HG02840 (cell line): ENCODE measurements at regions not wholly inside any gene's neighbourhood (a gene's known extent, or its start where the extent isn't known, plus 50 kb on each side); places are given as distances from the start of the nearest gene placed in this dataset.

Experiments
- ATAC-seq: cut with Tn5 transposase; IDR thresholded peaks from one replicate; pipeline ENCODE4 v1.9.1; 2021; ENCODE audit warnings: mild to moderate bottlenecking, moderate library complexity, moderate number of reproducible peaks; ENCODE audit not compliant: unreplicated experiment, low FRiP score

DNA sequence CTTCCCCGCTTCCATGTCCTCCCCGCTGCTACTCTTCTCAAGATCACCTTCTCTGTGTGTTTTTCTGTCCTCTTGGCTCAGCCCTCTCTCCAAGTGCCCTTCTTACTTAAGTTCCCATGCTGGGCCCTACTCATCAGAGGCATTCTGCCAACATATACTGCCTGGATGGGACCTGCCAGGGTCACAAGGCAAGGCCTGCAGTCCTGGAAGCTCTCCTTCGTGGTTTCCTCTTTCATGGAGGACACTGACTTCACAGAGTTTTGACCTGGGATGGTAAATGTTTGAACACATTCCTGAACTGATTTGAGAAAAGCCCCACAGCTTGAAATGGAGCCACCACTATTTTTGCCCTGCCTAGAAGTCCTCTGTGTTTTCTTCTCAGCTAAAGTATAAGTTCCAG, 140.9 kb downstream of the TMEM30B start:
- ATAC-seq, result no peak

DNA sequence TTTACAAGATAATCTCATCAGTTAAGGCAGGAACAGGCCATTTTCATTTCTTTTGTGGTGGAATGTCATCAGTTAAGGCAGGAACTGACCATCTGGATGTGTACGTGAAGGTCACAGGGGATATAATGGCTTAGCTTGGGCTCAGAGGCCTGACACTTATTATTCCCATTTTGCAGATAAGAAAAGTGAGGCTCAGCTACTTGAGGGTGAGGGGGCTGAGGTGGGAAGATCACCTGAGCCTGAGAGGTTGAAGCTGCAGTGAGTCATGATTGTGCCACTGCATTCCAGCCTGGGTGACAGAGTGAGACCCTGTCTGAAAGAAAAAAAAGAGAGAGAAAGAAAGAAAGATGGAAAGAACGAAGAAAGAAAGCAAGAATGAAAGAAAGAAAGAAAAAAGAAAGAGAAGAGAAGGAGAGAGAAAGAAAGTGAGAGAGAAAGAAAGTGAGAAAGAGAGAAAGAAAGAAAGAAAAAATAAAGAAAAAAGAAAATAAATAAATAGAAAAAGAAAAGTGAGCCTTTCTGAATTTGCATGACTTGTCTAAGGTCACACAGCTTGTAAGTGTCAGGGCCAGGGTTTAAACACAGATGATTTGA, 142.0 kb downstream of the TMEM30B start:
- no peak for ATAC-seq

DNA sequence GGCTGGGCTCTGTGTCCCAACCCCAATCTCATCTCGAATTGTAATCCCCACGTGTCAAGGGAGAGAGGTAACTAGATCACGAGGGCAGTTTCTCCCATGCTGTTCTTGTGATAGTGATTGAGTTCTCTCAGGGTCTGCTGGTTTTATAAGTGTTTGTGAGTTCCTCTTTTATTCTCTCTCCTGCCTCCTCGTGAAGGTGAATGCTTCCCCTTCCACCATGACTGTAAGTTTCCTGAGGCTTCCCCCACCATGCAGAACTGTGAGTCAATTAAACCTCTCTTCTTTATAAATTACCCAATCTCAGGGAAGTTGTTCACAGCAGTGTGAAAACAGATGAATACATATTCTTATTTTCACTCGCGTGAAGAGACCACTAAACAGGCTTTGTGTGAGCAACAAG, 148.2 kb downstream of the TMEM30B start:
- no peak for ATAC-seq

DNA sequence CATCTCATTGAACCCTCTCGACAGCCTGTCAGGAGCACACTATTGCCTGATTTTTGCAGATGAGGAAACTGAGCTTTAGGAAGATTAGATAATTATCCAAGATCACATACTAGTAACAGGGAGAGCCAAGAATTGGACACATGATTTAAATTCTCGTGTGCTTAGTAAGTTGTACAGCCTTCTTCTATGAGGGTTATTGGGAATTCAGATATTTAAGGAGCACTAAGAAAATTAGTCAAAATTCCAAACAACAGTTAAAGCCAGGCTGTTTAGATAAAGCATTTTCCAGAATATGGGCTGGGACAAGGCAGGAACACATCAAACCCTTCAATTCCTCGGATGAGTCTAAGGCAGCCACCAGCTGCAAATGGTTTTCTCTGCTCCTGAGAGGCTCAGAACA, 148.8 kb downstream of the TMEM30B start:
- ATAC-seq, result no peak

DNA sequence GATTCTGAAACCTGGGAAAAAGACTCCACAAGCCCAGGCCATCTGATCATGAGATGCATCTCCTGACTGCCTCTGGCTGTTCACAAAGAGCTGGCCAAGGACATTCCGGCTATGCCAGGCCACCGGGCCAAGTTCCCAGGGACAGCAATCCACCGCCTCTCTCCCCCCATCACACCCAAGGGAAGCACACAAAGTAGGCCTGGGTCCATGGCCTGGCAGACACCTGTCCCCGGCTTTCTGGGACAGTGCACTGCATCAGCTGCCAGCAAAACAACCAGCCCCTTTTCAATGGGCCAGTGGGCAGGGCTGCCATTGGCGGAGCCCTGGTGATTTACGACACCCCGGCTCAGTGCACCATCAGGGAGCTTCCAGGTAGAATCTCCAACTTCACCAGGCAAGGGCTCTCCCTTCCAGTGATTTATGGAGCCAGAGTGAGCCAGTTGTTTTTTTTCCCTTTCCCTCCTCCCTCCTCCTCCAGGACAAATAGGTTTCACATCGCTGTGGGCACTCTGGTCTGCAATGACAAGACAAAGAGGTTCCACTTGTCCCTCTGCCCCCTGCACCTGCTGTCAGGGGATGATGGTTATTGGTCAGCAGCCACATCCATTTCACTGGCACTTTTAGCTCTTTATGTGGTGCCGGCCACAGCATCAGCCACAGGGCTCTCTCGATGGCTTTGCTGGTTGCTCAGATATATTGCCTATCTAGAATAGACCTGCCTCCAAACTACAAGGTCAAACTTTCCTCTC, 149.6 kb downstream of the SLC38A6 start:
- no peak for ATAC-seq

DNA sequence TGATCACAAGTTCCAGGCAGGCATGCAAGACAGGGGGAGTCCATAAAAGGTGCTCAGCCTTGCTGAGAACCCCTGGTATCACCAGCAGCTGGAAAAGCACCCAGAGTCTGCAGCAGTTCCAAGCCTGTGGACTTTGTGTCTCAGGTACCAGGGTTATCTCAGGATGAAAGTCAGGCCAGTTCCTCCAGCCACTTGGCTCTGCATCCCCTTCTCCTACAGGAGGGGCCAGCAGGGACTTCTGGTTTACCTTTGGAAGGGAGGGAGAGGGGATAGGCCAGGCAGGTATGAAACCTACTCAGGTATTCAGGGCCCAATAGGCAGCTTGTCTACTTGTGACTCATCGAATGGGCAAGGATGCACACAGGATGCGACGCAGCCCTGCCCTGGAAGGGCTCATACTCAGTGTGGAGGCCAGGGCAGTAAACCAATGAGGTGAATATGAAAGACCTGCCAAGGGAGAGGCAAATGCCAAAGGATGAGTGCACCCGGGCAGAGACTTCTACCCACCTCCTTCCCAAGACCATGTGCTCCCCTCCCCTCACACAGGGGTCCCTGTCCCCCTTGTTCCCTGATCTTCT, 148.2 kb downstream of the SLC38A6 start:
- ATAC-seq, result no peak

DNA sequence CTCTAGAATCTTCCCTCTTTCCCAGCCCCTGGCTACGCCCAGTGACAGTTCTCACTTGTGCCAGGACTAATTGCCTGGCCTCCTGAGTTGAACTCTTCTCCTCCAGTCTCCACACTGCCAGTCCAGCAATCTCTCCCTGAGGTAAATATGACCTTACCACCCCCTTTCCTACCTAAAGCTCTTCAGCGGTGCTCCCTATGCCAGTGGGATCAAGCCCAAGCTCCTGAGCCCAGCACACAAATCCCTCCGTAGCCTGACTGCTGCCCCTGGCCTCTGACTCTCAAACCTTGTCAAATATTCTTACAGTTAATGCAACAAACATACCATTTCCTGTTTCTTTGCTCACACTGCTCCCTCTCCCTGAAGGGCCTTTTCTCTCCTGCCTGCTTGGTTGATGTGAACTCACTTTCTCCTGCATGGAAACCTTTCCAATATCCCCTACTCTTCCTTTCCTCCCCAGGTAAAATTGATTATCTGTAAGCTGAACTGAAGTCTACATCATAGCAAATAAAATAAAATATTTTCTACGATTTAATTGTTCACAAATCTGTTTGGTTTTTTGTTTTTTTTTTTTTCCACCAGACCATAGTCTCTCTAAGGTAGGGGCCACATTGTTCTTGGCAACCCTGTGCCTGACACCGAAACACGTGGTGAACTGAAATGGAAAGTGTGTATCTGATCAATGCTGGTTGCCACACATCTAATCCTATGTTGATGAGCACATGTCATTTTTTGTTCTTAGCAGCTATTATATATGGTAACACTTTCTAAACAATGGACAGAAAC, 147.5 kb downstream of the SLC38A6 start:
- no peak for ATAC-seq

DNA sequence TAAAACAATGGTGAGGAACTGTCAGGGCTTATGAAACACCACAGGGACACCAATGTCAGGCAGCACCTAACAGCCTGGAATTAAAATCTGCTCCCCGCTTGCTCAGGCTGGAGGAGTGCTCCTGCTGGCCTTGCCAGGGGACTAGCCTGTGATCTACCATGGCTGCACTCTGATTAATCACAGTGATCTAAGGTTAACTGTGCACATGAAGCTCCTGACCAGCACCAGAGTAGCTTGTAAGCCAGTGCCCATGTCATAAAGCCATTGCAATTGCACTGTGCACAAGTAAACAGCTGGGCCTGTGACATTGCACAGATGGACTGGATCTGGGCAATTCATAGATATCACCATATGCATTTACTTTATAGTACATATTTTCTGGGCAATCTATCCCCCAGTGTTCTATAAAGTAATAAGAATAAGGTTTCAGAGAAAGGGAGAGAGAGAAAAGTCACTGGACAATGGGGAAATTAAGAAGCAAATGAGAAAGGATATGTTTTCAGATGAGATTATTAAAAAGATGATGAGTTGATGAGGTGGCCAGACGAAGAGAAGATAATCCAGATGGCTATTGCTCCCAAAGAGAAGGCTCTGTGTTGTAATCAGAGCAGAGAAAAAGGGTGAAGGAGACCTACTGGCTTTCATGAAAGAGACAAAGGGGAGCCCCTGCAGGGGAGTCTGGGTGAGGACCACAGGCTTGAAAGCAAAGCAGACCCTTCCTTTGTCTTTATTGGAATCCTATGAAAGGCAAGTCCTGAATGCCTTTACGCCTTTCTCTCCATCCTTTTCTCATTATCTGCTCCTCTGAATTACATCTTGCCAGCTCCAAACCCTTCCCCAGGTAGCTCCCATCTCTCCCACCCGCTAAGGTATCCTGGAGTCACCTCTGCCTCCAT, 145.8 kb downstream of the SLC38A6 start:
- ATAC-seq, result no peak

DNA sequence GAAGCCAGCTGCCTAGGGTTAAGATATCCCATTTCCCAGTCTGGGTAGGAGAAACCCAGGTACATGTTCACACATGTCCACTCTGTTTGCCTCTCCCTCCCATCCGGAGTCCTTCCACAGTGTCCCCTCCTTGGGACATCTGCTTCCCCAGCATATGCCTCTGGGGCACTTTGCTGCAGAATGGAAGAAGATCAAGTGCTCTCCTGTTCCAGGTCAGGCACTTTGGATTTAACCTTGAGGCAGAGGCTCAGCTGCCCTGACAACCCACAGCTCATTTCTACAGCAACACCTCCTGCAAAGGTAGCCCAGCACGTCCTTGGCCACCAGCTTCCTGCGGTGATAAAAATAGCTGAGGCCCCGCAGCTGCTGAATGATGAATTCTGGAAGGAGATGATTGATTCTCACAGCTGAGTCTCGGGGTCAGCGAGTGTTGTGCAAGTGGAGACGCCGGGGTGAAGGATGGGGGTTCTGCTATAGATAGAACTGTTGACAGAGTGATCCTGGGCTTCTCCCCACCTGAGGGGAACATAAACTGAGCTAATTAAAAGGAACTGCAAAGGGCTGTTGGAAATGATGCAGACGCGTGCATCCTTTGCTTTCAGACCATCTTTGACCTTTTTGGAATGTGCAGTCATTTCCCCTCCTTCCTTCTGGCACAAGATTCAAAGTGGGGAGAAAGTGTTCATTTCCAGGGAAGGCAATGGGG, 145.0 kb downstream of the SLC38A6 start:
- no peak for ATAC-seq

DNA sequence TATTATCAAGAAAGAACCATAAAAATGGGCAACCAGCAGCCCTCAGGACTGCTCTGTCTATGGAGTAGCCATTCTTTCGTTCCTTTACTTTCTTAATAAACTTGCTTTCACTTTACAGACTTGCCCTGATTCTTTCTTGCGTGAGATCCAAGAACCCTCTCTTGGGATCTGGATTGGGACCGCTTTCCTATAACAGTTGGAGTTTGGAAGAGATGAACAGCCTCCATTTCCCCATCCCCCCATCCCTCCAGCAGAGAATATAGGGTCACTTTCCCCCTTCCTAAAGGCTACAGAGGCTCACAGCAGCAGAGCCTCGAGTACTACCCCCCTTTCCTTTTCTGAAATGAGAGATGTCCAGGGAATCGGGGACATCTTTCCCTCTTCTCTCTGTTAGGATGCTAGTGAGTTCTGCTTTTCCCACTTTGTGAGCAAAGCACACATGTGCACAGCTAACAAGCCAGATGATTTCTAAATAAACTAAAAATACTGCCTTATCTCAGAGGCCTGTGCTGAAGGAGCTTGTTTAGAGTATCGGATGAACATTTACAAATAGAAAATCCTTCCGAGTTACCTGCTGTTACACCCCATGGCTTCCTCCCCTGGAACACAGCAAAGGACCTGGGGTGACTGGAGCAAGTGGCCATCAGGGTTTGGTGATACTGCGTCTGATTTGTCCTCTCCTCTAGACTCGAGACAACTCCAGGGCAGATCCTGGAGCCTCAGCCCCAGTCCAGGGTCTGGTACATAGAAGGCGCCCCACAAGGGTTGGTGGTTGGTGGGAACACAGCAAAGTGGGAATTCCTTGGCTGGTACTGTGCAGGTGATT, 144.2 kb downstream of the SLC38A6 start:
- ATAC-seq, result no peak

DNA sequence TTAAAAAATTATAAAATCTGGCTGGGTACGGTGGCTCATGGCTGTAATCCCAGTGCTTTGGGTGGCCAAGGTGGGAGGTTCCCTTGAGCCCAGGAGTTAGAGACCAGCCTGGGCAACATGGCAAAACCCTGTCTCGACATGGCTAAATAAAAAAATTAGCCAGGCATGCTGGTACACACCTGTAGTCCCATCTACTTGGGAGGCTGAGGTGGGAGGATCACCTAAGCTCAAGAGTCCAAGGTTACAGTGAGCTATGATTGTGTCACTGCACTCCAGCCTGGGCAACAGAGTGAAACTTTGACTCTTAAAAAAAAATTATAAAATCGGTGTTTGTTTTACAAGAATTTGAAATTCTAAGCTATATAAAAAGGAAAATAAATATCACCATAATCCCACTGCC, 141.8 kb downstream of the SLC38A6 start:
- ATAC-seq, result no peak

DNA sequence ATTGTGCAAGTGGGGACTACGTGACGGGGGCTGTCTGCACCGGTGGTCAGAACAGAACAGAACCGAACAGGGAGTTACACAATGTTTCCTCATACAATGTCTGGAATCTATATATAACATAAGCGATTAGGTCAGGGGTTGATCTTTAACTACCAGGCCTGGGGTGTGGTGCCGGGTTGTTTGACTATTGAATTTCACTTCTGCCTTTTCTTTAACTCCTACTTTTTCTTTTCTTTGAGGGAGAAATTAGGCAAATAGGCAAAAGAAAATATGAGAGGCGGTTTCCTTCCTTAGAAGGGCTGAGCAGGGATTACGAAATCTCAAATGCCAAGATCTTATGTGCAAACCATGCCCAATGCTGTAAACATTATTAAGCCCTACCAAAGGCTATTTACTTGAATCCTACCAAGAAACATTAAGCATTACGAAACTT, 140.3 kb downstream of the SLC38A6 start:
- ATAC-seq, result no peak

DNA sequence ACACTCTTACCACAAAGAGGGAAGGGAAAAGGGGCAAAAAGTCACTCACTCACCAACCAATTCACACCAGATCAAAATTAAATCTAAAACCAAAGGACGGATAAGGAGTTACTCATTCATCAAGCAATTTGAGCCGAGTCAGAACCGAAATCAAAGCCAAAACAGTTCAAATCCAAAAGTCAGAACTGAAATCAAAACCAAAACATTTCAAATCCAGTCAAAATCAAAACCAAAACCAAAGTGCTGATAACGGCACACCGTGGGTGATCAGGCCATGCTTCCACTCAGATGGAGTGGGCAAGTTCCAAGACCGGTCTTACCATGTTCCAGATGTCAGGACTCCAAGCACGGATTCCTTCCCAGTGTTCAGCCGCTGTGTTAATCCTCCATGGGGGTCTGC, 139.5 kb downstream of the SLC38A6 start:
- no peak for ATAC-seq

DNA sequence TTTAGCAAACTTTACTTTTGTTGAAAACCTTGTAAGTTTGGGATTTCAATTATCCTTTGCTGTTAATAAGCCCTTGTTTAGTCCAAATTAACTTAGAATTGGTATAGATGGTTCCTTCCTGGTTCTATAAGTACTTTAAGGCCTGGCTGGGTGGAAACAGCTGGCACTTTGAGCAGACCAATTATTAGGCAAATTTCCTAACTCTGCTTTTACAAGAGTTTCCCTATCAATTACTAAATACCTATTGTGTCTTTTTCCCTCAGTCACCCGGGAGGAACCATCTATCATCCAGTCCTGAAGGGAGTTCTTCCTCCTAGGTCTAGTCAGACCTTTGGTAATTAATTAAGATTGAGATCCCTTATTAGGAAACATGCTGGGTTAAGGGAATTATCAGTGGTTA, 138.0 kb downstream of the SLC38A6 start:
- no peak for ATAC-seq

DNA sequence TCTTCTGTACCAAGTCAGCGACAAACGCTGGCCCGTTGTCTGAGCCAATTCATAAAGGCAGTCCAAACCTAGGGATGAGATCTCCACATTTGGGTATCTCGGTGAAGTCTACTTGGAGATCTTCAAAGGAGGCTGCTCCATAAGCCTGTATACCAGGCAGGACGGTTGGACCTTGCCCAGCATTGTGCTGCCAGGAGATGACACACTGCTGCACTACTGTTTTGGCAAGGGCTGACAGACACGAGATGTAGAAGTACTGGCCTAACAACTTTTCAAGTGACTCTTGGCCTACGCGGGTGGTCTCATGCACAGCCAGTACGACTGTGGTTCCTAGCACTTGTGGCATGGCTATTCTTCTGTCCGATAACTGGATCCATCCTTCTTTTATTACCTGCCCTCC, 135.3 kb downstream of the SLC38A6 start:
- no peak for ATAC-seq

DNA sequence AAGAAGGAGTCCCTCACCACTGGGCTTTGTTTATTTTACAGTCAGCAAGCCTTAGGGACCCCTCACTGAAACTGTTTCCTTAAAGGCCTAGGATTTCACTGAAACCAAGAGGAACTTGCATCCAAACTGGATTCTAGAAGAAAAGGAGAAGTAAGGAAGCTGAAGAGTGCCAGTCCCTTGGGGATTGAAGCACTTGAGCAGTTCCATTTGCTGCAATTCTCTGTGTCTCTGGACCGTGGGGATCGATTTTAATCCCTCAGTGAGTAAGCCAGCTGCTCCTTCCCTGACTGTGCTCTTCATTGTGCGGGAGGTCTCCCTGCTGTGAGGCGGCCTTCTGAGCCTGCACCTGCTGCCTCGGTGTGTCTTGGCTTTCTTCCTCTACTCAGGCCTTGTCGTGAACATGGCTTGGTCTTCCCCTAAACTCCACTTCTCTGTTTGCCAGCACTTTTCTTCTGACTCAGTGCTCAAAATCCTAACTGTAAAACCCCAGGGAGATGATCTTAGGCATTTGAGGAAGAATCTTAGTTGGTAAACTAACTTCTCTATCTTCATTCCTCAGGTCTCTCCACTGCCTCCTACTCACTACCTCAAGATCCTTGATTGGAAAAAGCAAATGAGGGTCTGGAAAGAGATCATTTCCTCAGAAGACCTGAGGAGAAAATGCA, 132.6 kb downstream of the SLC38A6 start:
- ATAC-seq, result no peak

DNA sequence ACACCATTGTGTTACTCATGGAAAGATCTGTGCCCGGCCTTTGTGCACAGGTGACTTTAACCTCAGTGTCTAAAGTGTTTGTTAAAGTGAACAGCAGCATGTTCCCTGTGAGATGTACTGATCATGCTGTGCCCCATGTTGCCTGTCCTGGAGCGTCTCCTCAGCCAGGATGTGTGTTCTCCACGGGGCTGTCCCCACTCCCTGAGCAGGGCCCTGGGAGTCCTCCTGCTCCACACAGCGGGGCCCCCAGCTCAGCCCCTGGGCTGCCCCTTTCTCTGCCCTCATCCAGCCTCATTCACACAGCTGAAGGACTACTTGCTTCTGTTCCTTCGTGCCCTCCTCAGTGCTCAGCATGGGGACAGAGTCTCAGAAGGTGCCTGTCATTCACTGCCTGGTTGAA, 131.5 kb downstream of the SLC38A6 start:
- ATAC-seq, result no peak

DNA sequence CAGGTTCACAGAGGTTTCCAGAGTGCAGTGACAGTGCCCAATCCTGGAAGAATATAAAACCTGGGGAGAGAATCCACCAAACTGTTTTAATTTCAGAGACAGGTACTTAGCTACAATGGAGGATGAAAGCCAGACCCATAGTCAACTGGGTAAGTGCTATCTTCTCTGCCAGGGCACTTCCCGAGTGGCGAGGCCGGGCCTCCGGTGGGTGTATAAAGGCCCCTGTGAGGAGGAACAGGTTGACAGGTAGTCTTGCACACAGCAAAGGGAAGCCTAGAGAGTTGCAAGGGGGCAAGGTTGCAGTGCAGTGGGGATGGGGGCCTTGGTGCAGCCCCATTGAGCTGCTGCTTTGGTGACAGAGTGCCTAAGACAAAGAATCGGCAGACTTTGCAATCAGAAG, 130.7 kb downstream of the SLC38A6 start:
- no peak for ATAC-seq
